ENCODE measurements at regions not wholly inside any gene's neighbourhood (a gene's known extent, or its start where the extent isn't known, plus 50 kb on each side); places are given as distances from the start of the nearest gene placed in this dataset.

GRCh38 chr2:16061441-16062217 is 121.3 kb downstream of the MYCN start:
- Histone ChIP-seq H3K9me3 (ENCODE audit: control insufficient read depth in 1 of 2, insufficient read depth in 1 of 2, low read length in 2 of 2) (peaks cover 17 to 19% of the 10 kb centered on the region in 2 experiments), H3K4me1 (ENCODE audit: insufficient read depth, low read length) (no peaks in the 10 kb centered on the region), H3K4me3 (ENCODE audit: low read length) (no peak overlapping the region), H3K36me3 (ENCODE audit: insufficient read depth, low read length) (no peaks in the 10 kb centered on the region), H3K27ac (ENCODE audit: low read depth in 1 of 2, low read length in 2 of 2) (no peak overlapping the region), H3K27me3 (ENCODE audit: control insufficient read depth in 1 of 2, insufficient read depth in 2 of 2, low read length in 2 of 2) (no peaks in the 10 kb centered on the region)
- H3K27ac Mint-ChIP-seq: no peak overlapping the region
- no peak overlapping the region for H3K4me3 Mint-ChIP-seq
- ChIA-PET POLR2A (no interaction called here), CTCF (no interaction called here)
- no peak for ATAC-seq (ENCODE audit: poor library complexity)
- H3K9me3 Mint-ChIP-seq: peaks cover 6% of the 10 kb centered on the region
- H3K4me1 Mint-ChIP-seq (ENCODE audit: low read depth): no peaks in the 10 kb centered on the region
- no peaks in the 10 kb centered on the region for H3K36me3 Mint-ChIP-seq (ENCODE audit: low read depth)
- intact Hi-C loops (cut with DNase I, micrococcal nuclease): no loop called here
- H3K27me3 Mint-ChIP-seq: no peaks in the 10 kb centered on the region
- TF ChIP-seq CTCF (IDR thresholded peaks at IDR 0.05): no peak
- DNase-seq: no peak

DNA sequence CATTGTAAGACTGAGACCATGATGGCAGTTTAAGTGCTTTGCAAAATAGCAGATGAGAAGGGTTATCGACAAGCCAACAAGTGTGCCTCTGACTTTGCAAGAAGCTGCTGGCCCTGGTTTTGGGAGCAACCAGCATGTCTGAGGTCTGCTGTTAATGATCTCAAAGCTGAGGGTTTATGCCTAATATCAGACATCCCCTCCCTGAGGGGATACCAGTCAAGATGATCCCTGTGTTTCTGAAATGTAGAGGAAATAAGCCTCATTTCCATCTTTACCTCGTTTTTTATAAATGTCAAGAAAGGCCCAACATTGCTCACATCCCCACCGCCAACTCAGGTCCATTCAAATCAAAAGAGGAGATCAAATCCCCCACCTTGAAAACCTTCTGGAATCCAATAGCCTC is 120.6 kb downstream of the MYCN start:
- H3K4me3 ChIP-seq (ENCODE audit: low read length): no peak overlapping the region
- peaks cover 3% of the 10 kb centered on the region for H3K4me1 ChIP-seq (ENCODE audit: insufficient read depth, low read length)
- Mint-ChIP-seq H3K36me3 (ENCODE audit: low read depth) (no peaks in the 10 kb centered on the region), H3K4me1 (ENCODE audit: low read depth) (peaks cover 4% of the 10 kb centered on the region), H3K27ac (no peak overlapping the region), H3K4me3 (no peak overlapping the region), H3K9me3 (peaks cover 6% of the 10 kb centered on the region), H3K27me3 (no peaks in the 10 kb centered on the region)
- DNase-seq (no peak), ATAC-seq (ENCODE audit: poor library complexity) (no peak)
- no peak overlapping the region for H3K27ac ChIP-seq (ENCODE audit: low read depth in 1 of 2, low read length in 2 of 2)
- CTCF ChIA-PET: no interaction called here
- no peaks in the 10 kb centered on the region for H3K36me3 ChIP-seq (ENCODE audit: insufficient read depth, low read length)
- peaks cover 17 to 19% of the 10 kb centered on the region in 2 experiments for H3K9me3 ChIP-seq (ENCODE audit: control insufficient read depth in 1 of 2, insufficient read depth in 1 of 2, low read length in 2 of 2)
- no peaks in the 10 kb centered on the region for H3K27me3 ChIP-seq (ENCODE audit: control insufficient read depth in 1 of 2, insufficient read depth in 2 of 2, low read length in 2 of 2)
- intact Hi-C loops (cut with DNase I, micrococcal nuclease): no loop called here
- TF ChIP-seq CTCF (IDR thresholded peaks at IDR 0.05): no peak
- POLR2A ChIA-PET: no interaction called here

DNA sequence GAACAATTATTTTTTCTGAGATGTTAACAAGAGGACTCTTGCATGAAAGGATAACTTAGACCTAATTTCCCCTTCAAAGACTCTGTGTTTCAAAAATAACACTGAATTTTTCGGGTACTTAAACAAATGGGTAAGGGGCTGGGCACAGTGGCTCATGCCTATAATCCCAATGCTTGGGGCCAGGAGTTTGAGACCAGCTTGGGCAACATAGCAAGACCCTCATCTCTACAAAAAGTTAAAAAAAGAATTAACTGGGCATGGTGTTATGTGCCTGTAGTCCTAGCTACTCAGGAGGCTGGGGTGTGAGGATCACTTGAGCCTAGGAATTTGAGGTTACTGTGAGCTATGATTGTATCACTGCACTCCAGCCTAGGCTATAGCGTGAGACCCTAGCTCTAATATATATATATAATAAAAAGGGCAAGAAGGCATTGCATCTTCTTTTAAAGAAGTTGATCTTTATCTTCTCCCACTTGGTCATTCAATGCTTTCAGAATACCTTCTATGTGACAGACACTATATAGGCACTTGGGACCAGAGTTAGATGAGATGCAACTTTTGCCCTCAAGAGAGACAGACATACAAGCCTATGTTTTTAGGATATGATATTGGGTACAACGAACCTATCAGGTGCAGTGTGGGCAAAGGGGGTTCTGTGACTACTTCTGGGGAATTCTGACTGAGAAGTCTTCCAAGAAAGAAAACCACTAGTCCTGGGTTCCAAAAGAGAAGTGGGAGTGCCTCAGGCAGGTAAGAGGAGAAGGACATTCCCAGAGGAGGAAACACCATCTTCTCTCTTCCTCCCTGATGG is 120.0 kb downstream of the MYCN start:
- no peak overlapping the region for H3K4me3 ChIP-seq (ENCODE audit: low read length)
- no peak overlapping the region for H3K27ac ChIP-seq (ENCODE audit: low read depth in 1 of 2, low read length in 2 of 2)
- POLR2A ChIA-PET: no interaction called here
- Mint-ChIP-seq H3K4me3 (no peak overlapping the region), H3K9me3 (peaks cover 6% of the 10 kb centered on the region), H3K36me3 (ENCODE audit: low read depth) (no peaks in the 10 kb centered on the region), H3K4me1 (ENCODE audit: low read depth) (peaks cover 8% of the 10 kb centered on the region), H3K27me3 (no peaks in the 10 kb centered on the region), H3K27ac (no peak overlapping the region)
- H3K9me3 ChIP-seq (ENCODE audit: control insufficient read depth in 1 of 2, insufficient read depth in 1 of 2, low read length in 2 of 2): peaks cover 17 to 19% of the 10 kb centered on the region in 2 experiments
- TF ChIP-seq CTCF (IDR thresholded peaks at IDR 0.05): no peak
- H3K36me3 ChIP-seq (ENCODE audit: insufficient read depth, low read length): no peaks in the 10 kb centered on the region
- intact Hi-C loops (cut with DNase I, micrococcal nuclease): no loop called here
- no peak for ATAC-seq (ENCODE audit: poor library complexity)
- CTCF ChIA-PET: no interaction called here
- no peaks in the 10 kb centered on the region for H3K27me3 ChIP-seq (ENCODE audit: control insufficient read depth in 1 of 2, insufficient read depth in 2 of 2, low read length in 2 of 2)
- peaks cover 3% of the 10 kb centered on the region for H3K4me1 ChIP-seq (ENCODE audit: insufficient read depth, low read length)
- DNase-seq: no peak
